Ishikawa (cell line): ENCODE measurements at regions not wholly inside any gene's neighbourhood (a gene's known extent, or its start where the extent isn't known, plus 50 kb on each side); places are given as distances from the start of the nearest gene placed in this dataset.

Experiments used
- CEBPB ChIP-seq: IDR thresholded peaks from 2 replicates; pipeline ENCODE4 v1.6.1; 2012
- EGR1 ChIP-seq: IDR thresholded peaks from 2 replicates; pipeline ENCODE4 v1.6.1; 2012
- EP300 ChIP-seq: IDR thresholded peaks from 2 replicates; pipeline ENCODE4 v1.6.1; 2012; ENCODE audit warnings: borderline replicate concordance
- FOXM1 ChIP-seq: IDR thresholded peaks from 2 replicates; pipeline ENCODE4 v1.6.1; 2012; ENCODE audit warnings: low read depth, borderline replicate concordance
- NFIC ChIP-seq: IDR thresholded peaks from 2 replicates; pipeline ENCODE4 v1.6.1; 2012
- RAD21 ChIP-seq: IDR thresholded peaks from 2 replicates; pipeline ENCODE4 v1.6.1; 2012; ENCODE audit warnings: low read depth
- TAF1 ChIP-seq: IDR thresholded peaks from 2 replicates; pipeline ENCODE4 v1.6.1; 2012; ENCODE audit warnings: low read depth, mild to moderate bottlenecking
- TCF12 ChIP-seq: IDR thresholded peaks from 2 replicates; pipeline ENCODE4 v1.6.1; 2012; ENCODE audit warnings: low read depth
- TEAD4 ChIP-seq: IDR thresholded peaks from 2 replicates; pipeline ENCODE4 v1.6.1; 2012
- YY1 ChIP-seq: IDR thresholded peaks from 2 replicates; pipeline ENCODE4 v1.6.1; 2012; ENCODE audit warnings: low read depth
- ZBTB7A ChIP-seq: IDR thresholded peaks from 2 replicates; pipeline ENCODE4 v1.6.1; 2012; ENCODE audit warnings: low read depth
- TF ChIP-seq, protein P1 (sequence below): IDR thresholded peaks from 2 replicates; pipeline ENCODE4 v1.6.1; 2012
- TF ChIP-seq, protein P2 (sequence below): IDR thresholded peaks from 2 replicates; pipeline ENCODE4 v1.6.1; 2012
- TF ChIP-seq, protein P3 (sequence below): IDR thresholded peaks from 2 replicates; pipeline ENCODE4 v1.6.1; 2012; ENCODE audit warnings: low read depth, mild to moderate bottlenecking

DNA sequence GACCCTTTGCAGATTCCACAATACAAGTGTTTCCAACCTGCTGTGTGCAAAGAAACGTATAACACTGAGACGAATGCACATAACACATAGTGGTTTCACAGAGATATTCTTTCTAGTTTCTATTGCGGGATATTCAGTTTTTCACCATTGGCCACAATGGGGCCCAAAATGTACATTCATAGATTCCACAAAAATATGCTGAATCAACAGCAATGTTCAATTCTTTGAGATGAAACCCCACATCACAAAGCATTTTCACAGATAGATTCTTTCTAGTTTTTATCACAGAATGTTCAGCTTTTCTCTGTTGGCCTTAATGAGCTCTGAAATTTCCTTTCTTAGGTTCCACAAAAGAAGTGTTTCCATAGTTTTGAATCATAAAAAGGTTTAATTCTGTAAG lies 2472.3 kb downstream of the TP53TG3F start:
- TF ChIP-seq, protein P1, sequence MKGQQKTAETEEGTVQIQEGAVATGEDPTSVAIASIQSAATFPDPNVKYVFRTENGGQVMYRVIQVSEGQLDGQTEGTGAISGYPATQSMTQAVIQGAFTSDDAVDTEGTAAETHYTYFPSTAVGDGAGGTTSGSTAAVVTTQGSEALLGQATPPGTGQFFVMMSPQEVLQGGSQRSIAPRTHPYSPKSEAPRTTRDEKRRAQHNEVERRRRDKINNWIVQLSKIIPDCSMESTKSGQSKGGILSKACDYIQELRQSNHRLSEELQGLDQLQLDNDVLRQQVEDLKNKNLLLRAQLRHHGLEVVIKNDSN, result no peak
- TF ChIP-seq RAD21 (no peak), NFIC (no peak), EP300 (no peak), YY1 (no peak), FOXM1 (no peak), ZBTB7A (no peak), TEAD4 (no peak), TAF1 (no peak), CEBPB (no peak), TCF12 (no peak), EGR1 (no peak)
- TF ChIP-seq, protein P2, sequence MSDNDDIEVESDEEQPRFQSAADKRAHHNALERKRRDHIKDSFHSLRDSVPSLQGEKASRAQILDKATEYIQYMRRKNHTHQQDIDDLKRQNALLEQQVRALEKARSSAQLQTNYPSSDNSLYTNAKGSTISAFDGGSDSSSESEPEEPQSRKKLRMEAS, result no peak
- TF ChIP-seq, protein P3, sequence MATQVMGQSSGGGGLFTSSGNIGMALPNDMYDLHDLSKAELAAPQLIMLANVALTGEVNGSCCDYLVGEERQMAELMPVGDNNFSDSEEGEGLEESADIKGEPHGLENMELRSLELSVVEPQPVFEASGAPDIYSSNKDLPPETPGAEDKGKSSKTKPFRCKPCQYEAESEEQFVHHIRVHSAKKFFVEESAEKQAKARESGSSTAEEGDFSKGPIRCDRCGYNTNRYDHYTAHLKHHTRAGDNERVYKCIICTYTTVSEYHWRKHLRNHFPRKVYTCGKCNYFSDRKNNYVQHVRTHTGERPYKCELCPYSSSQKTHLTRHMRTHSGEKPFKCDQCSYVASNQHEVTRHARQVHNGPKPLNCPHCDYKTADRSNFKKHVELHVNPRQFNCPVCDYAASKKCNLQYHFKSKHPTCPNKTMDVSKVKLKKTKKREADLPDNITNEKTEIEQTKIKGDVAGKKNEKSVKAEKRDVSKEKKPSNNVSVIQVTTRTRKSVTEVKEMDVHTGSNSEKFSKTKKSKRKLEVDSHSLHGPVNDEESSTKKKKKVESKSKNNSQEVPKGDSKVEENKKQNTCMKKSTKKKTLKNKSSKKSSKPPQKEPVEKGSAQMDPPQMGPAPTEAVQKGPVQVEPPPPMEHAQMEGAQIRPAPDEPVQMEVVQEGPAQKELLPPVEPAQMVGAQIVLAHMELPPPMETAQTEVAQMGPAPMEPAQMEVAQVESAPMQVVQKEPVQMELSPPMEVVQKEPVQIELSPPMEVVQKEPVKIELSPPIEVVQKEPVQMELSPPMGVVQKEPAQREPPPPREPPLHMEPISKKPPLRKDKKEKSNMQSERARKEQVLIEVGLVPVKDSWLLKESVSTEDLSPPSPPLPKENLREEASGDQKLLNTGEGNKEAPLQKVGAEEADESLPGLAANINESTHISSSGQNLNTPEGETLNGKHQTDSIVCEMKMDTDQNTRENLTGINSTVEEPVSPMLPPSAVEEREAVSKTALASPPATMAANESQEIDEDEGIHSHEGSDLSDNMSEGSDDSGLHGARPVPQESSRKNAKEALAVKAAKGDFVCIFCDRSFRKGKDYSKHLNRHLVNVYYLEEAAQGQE, result no peak
